Esophagus muscularis mucosa (tissue), 3 donors: ENCODE measurements at regions not wholly inside any gene's neighbourhood (a gene's known extent, or its start where the extent isn't known, plus 50 kb on each side); places are given as distances from the start of the nearest gene placed in this dataset.
"Not testable (repeated sequence)": the region's sequence is repeated elsewhere in the genome, so short reads cannot be mapped to it uniquely, and the experiment has no call there.

Experiments
- CTCF ChIP-seq, 3 experiments: fragments of 200-600 bp in 2 of 3; fragments of 450-650 bp in 1 of 3; sonication (generic) in 2 of 3; IDR thresholded peaks; one replicate each; pipeline ENCODE4 v1.5.1; 2017 to 2019; ENCODE audit warnings: antibody characterized with exemption in 3 of 3, mild to moderate bottlenecking in 2 of 3, moderate library complexity in 1 of 3
- POLR2A ChIP-seq: fragments of 450-650 bp; IDR thresholded peaks from one replicate; pipeline ENCODE4 v1.6.1; 2017; ENCODE audit warnings: antibody characterized with exemption, moderate library complexity, mild to moderate bottlenecking, low read depth

GRCh38 chr6:137583519-137583918 is 89.3 kb upstream of the OLIG3 start:
- TF ChIP-seq POLR2A; CTCF (IDR thresholded peaks at IDR 0.05): not testable (repeated sequence)
